H9 (cell line): ENCODE measurements at regions not wholly inside any gene's neighbourhood (a gene's known extent, or its start where the extent isn't known, plus 50 kb on each side); places are given as distances from the start of the nearest gene placed in this dataset.

Experiments used
- DNase-seq: peaks from one replicate; pipeline ENCODE4 v3.0.0-alpha.2; 2017
- H2AFZ ChIP-seq: one replicate; pipeline ENCODE4 v1.6.1; 2013; ENCODE audit warnings: mild to moderate bottlenecking, low read length, control low read depth, moderate library complexity
- H2AK5ac ChIP-seq: 2 replicates; pipeline ENCODE4 v1.6.1; 2013; ENCODE audit warnings: low read length, control low read depth, mixed read lengths; ENCODE audit not compliant: insufficient read length
- H2BK120ac ChIP-seq: one replicate; pipeline ENCODE4 v1.6.1; 2013; ENCODE audit warnings: low read depth, mild to moderate bottlenecking, low read length, control low read depth, inconsistent platforms; ENCODE audit not compliant: poor library complexity, severe bottlenecking
- H2BK12ac ChIP-seq: 2 replicates; pipeline ENCODE4 v1.6.1; 2013; ENCODE audit warnings: low read length, control low read depth, mixed read lengths, low read depth; ENCODE audit not compliant: insufficient read length
- H2BK15ac ChIP-seq: 2 replicates; pipeline ENCODE4 v1.6.1; 2013; ENCODE audit warnings: low read depth, low read length, control low read depth
- H2BK20ac ChIP-seq: one replicate; pipeline ENCODE4 v1.6.1; 2013; ENCODE audit warnings: low read depth, mild to moderate bottlenecking, low read length, control low read depth, inconsistent platforms; ENCODE audit not compliant: poor library complexity, severe bottlenecking
- H2BK5ac ChIP-seq: 2 replicates; pipeline ENCODE4 v1.6.1; 2013; ENCODE audit warnings: low read length, control low read depth, mixed read lengths; ENCODE audit not compliant: insufficient read length
- H3K14ac ChIP-seq: 2 replicates; pipeline ENCODE4 v1.6.1; 2013; ENCODE audit warnings: low read length, control low read depth; ENCODE audit not compliant: insufficient read depth
- H3K18ac ChIP-seq: 2 replicates; pipeline ENCODE4 v1.6.1; 2013; ENCODE audit warnings: low read depth, mild to moderate bottlenecking, mixed read lengths, low read length, control low read depth; ENCODE audit not compliant: insufficient read length
- H3K23ac ChIP-seq: 2 replicates; pipeline ENCODE4 v1.6.1; 2013; ENCODE audit warnings: low read length, control low read depth, mixed read lengths, low read depth; ENCODE audit not compliant: insufficient read length
- H3K23me2 ChIP-seq: 2 replicates; pipeline ENCODE4 v1.6.1; 2013; ENCODE audit warnings: low read depth, mild to moderate bottlenecking, mixed read lengths, low read length, control low read depth; ENCODE audit not compliant: insufficient read length, poor library complexity, severe bottlenecking
- H3K27ac ChIP-seq: 2 replicates; pipeline ENCODE4 v1.5.1; 2013; ENCODE audit warnings: low read length, control low read depth, mixed read lengths, low read depth; ENCODE audit not compliant: insufficient read length
- H3K27me3 ChIP-seq: 2 replicates; pipeline ENCODE4 v1.6.1; 2013; ENCODE audit warnings: low read length, control low read depth, inconsistent platforms; ENCODE audit not compliant: insufficient read depth
- H3K4ac ChIP-seq: 2 replicates; pipeline ENCODE4 v1.6.1; 2013; ENCODE audit warnings: low read depth, mild to moderate bottlenecking, control low read depth, inconsistent platforms, low read length, moderate library complexity
- H3K4me1 ChIP-seq: 2 replicates; pipeline ENCODE4 v1.6.1; 2013; ENCODE audit warnings: low read length, control low read depth, inconsistent platforms; ENCODE audit not compliant: insufficient read depth
- H3K4me2 ChIP-seq: 2 replicates; pipeline ENCODE4 v1.6.1; 2013; ENCODE audit warnings: low read length, control low read depth, mixed read lengths; ENCODE audit not compliant: insufficient read length, insufficient read depth
- H3K56ac ChIP-seq: 2 replicates; pipeline ENCODE4 v1.6.1; 2013; ENCODE audit warnings: low read depth, mild to moderate bottlenecking, mixed read lengths, low read length, control low read depth; ENCODE audit not compliant: insufficient read length
- H3K79me1 ChIP-seq: 2 replicates; pipeline ENCODE4 v1.6.1; 2013; ENCODE audit warnings: low read depth, mild to moderate bottlenecking, moderate library complexity, low read length, control low read depth, inconsistent platforms; ENCODE audit not compliant: insufficient read depth, poor library complexity, severe bottlenecking
- H3K79me2 ChIP-seq: 2 replicates; pipeline ENCODE4 v1.6.1; 2013; ENCODE audit warnings: low read length, control low read depth, inconsistent platforms; ENCODE audit not compliant: insufficient read depth
- H3K9ac ChIP-seq: 2 replicates; pipeline ENCODE4 v1.6.1; 2013; ENCODE audit warnings: low read length, control low read depth, mixed read lengths; ENCODE audit not compliant: insufficient read length; ENCODE audit errors: extremely low read depth
- H3K9me3 ChIP-seq: one replicate; pipeline ENCODE4 v1.6.1; 2013; ENCODE audit warnings: low read depth, low read length, inconsistent platforms; ENCODE audit not compliant: control insufficient read depth
- H3T11ph ChIP-seq: one replicate; pipeline ENCODE4 v1.6.1; 2013; ENCODE audit warnings: mild to moderate bottlenecking, low read length, control low read depth, inconsistent platforms
- H4K20me1 ChIP-seq: one replicate; pipeline ENCODE4 v1.6.1; 2013; ENCODE audit not compliant: control insufficient read depth, insufficient read length, insufficient read depth
- H4K5ac ChIP-seq: 2 replicates; pipeline ENCODE4 v1.6.1; 2013; ENCODE audit warnings: low read depth, mild to moderate bottlenecking, mixed read lengths, low read length, control low read depth; ENCODE audit not compliant: insufficient read length
- H4K8ac ChIP-seq: replicated peaks from 2 replicates; pipeline ENCODE4 v1.6.1; 2013; ENCODE audit warnings: low read length, control low read depth, mixed read lengths, low read depth; ENCODE audit not compliant: insufficient read length
- H4K91ac ChIP-seq: 2 replicates; pipeline ENCODE4 v1.6.1; 2013; ENCODE audit warnings: low read depth, mild to moderate bottlenecking, moderate library complexity, mixed read lengths, low read length, control low read depth; ENCODE audit not compliant: insufficient read length
- H3K27ac Mint-ChIP-seq, 3 experiments: 2 replicates in 2 of 3; 3 replicates in 1 of 3; pipeline ENCODE4 v1.8.0; 2020 to 2021; ENCODE audit warnings: mixed read lengths in 3 of 3, mild to moderate bottlenecking in 1 of 3, moderate library complexity in 1 of 3
- H3K27me3 Mint-ChIP-seq: 2 replicates; pipeline ENCODE4 v1.8.0; 2021; ENCODE audit warnings: low read depth, mild to moderate bottlenecking, moderate library complexity, mixed read lengths
- H3K36me3 Mint-ChIP-seq, 3 experiments: 2 replicates in 2 of 3; 3 replicates in 1 of 3; pipeline ENCODE4 v1.8.0; 2020 to 2021; ENCODE audit warnings: low read depth in 3 of 3, mixed read lengths in 3 of 3; ENCODE audit not compliant: insufficient read depth in 1 of 3
- H3K4me1 Mint-ChIP-seq, 2 experiments: 2 replicates each; pipeline ENCODE4 v1.8.0; 2020; ENCODE audit warnings: mixed read lengths in 2 of 2
- H3K4me3 Mint-ChIP-seq, 2 experiments: 2 replicates in 1 of 2; 3 replicates in 1 of 2; pipeline ENCODE4 v1.8.0; 2020 to 2021; ENCODE audit warnings: mild to moderate bottlenecking in 2 of 2, mixed read lengths in 2 of 2, moderate library complexity in 1 of 2
- H3K9me3 Mint-ChIP-seq, 2 experiments: 2 replicates in 1 of 2; 3 replicates in 1 of 2; pipeline ENCODE4 v1.8.0; 2020; ENCODE audit warnings: mild to moderate bottlenecking in 2 of 2, mixed read lengths in 2 of 2, moderate library complexity in 1 of 2
- CTCF ChIP-seq: fragments of 200-600 bp; sonication (generic); conservative IDR thresholded peaks from 3 replicates; pipeline ENCODE4 v1.8.0; 2021; ENCODE audit warnings: antibody characterized with exemption, mild to moderate bottlenecking
- WGBS: extraction: QIAGEN DNeasy Blood & Tissue Kit; methylation state at CpG from one replicate; pipeline ENCODE4 v1.1.7; 2013; ENCODE audit warnings: missing lambda C conversion rate, low lambda C conversion rate, mixed read lengths; ENCODE audit not compliant: insufficient read length; ENCODE audit errors: extremely low coverage; 5-methylcytosine and 5-hydroxymethylcytosine counted together

DNA sequence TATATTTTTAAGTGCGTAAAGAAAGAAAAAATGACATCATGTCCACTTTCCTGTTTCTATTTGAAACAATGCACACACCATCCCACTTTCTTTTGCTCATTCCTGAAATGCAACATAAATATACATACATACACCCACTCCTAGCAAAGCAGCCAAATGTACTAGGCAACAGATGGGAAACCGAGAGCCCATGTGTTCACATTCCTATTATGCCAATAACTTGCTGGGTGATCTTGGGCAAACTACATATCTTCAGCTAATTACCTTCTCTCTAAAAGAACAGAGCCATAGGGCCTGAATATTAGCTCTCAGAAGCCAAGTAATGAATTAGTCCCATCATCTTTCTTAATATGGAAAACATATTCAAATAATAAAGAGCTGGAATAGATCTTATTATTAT is 610.6 kb upstream of the ATXN8OS start:
- DNase-seq, result no peak
- Histone ChIP-seq H2BK120ac (no peak overlapping the region), H2BK20ac (no peak overlapping the region), H3K27me3 (no peaks in the 10 kb centered on the region), H2BK5ac (no peak overlapping the region), H4K8ac (no peak overlapping the region), H4K91ac (no peak overlapping the region), H4K20me1 (no peaks in the 10 kb centered on the region), H2BK15ac (no peak overlapping the region), H3K23me2 (no peaks in the 10 kb centered on the region), H3K9me3 (no peaks in the 10 kb centered on the region), H2AK5ac (no peak overlapping the region), H3K4ac (no peak overlapping the region), H4K5ac (no peak overlapping the region), H3K23ac (no peak overlapping the region), H3K56ac (no peak overlapping the region), H3K79me1 (no peaks in the 10 kb centered on the region), H3K27ac (no peak overlapping the region), H3K9ac (no peak overlapping the region), H3K4me2 (no peak overlapping the region), H2AFZ (no peak overlapping the region), H3K18ac (no peak overlapping the region), H3K14ac (no peak overlapping the region), H3K79me2 (no peaks in the 10 kb centered on the region), H3K4me1 (no peaks in the 10 kb centered on the region), H3T11ph (no peak overlapping the region), H2BK12ac (no peak overlapping the region)
- Mint-ChIP-seq H3K27ac (no peak overlapping the region), H3K27me3 (no peaks in the 10 kb centered on the region), H3K4me1 (no peaks in the 10 kb centered on the region), H3K4me3 (no peak overlapping the region), H3K9me3 (peaks cover 5 to 6% of the 10 kb centered on the region in 2 experiments; a peak in 3 of 5 replicates), H3K36me3 (peaks cover 0 to 6% (median 0%) of the 10 kb centered on the region in 3 experiments; a peak in 2 of 7 replicates)
- no CpG with 5 or more reads among the region's 2 CpGs for WGBS
- no peak for TF ChIP-seq CTCF
